RPMI7951 (cell line): ENCODE measurements at regions not wholly inside any gene's neighbourhood (a gene's known extent, or its start where the extent isn't known, plus 50 kb on each side); places are given as distances from the start of the nearest gene placed in this dataset.

Source experiments
- DNase-seq: peaks from one replicate; pipeline ENCODE4 v3.0.0-alpha.2; 2012; ENCODE audit warnings: low read depth

DNA sequence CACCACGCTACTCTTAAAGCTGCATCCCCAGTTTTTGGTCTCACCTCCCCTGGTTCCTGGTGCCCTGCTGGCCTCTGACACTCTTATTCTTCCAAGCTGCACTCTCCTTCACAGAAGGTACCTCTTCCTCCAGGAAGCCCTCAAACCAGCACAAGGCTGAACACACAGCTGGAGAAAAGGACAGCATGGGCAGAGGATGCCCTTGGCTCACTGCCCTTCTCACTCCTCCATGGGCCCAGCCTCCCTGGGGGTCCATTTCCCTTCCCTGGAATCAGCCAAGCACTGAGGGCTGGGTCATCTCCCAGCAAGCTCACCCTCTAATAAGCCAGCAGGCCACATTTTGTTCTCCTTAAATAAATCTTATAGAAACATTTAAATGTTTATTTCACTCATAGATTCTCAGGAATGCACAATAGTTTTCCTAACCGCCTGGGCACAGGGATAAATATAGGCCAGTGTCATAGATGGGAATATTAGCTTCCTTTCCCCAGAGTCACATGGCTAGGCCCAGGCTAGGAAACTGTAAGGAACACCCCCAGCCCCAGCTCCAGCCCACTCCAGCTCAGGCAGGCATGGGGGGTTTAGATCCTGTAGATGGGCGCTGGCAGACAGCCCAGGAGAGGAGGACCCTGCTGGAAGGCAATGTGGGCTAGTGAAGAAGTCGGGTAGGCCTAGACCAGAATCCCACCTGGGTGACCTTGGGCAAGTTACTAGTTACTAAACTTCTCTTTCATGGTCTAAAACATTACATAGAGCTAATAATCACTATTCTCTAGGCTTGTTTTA lies 51.5 kb downstream of the IRAG1 start:
- DNase-seq, result no peak

GRCh38 chr11:10641177-10641911 lies 52.2 kb downstream of the IRAG1 start:
- no peak for DNase-seq

- DNase-seq, result no peak
These were observed 53.2 kb downstream of the IRAG1 start for GRCh38 chr11:10640308-10640707.

DNA sequence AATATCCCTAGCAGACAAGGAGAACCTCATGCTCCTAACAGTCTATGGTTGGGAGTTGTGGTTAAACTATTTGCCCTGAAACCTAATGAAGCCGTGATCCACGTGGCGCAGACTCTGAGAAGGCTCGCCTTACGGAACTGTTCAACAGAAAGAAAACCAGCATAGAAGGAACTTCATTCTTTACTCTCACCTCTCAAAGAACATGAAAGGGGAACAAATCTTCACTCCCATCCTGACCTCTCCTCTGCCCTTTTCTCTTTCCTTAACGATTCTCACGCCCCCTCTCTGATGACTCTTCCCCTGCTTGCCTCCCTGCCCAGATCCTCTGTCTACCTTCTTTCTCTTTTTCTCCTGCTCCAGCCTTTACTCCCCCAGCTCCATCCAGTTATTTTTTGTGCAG lies 54.2 kb downstream of the IRAG1 start:
- no peak for DNase-seq

DNA sequence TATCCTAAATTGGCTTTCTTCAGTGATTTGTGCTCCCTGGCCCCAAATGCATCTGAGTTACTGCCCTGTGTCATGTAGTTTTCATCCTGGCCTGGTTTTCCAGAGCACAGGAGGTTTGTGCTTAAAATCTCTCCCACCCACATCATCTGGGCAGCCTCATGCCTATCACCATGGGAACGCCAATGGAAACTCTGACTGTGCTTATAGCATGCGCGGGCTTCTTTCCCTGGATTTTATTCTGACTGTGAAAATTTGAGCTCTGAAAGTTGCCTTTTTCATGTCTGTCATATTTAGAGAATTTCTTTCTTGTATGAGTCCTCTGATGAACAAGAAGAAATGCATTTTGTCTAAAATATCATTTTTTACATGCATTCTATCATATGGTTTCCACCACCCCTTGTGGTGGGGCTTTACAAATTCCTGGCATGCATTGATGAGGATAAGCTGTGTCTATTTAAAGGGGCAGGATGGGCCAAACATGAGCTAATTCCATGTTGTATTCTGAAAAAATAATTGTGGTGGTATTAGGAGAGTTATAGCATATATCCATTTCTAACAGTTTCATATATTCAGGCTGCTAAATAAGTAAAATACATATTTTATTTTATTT lies 55.1 kb downstream of the IRAG1 start:
- DNase-seq, result no peak

DNA sequence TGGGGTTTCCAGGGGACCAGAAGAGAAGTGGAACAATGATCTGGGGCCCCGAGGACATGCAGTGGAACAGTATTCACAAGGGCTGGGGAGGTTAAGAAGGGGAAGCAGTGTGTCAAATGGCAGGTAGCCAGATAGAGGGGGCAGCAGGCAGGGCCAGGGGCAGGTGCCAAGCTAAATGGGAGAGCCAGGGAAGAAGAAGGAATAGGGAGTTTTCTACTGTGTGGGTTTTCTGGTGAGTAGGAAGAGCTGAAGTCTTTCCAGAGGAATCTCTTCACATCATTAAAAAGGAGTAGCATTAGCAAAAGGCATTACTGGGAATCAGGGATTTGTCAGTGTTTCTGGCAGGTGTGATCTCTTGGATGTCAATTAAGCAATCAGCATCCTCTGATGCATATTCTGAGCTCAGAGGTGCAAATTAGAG lies 55.8 kb downstream of the IRAG1 start:
- no peak for DNase-seq

DNA sequence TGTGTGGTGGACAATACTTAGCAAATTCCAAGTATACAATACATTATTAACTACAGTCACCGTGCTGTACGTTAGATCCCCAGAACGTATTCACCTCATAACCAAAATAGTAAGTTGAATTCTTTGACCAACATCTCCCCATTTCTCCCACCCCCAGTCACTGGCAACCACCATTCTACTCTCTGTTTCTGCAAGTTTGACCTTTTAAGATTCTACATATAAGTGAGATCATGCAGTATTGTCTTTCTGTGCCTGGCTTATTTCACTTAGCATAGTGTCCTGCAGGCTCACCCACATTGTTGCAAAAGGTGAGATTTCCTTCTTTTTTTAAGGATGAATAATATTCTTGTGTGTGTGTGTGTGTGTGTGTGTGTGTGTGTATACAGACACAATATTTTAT lies 59.1 kb downstream of the IRAG1 start:
- no peak for DNase-seq

DNA sequence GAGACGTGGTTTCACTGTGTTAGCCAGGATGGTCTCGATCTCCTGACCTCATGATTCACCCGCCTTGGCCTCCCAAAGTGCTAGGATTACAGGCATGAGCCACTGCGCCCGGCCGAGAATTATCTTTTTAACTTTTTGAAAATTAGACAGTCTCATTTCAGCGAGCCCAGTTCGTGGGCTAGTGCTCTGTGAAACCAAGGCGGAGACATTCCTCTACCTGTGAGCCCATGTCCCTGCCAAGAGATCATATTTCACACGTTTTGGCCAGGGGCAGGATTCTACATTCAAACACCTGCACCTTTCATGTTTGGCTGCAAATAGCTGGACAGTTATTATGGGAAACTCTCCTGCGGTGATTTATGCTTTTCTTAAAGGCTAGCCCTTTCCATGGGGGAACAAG lies 60.3 kb downstream of the IRAG1 start:
- no peak for DNase-seq

- no peak for DNase-seq
These were observed 61.1 kb downstream of the IRAG1 start for GRCh38 chr11:10632483-10632882.

DNA sequence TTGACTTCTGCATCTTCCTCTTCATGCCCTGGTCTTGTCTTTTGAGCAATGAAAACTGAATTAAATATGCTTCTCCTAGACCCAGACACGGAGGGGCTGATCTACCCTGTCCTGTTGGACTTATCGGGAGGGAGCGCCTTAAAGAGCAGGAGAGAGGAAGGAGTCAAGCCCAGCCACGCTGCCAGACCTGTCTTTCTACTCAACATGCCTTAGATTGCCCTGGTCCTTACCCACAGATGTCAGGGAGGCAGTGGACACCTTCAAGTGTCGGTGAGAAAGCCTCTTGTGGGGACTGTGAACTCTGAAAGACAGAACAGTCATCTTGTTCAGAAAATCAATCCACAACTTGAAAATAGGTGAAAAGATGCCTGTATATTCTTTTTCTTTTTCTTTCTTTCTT lies 61.8 kb downstream of the IRAG1 start:
- DNase-seq, result no peak

DNA sequence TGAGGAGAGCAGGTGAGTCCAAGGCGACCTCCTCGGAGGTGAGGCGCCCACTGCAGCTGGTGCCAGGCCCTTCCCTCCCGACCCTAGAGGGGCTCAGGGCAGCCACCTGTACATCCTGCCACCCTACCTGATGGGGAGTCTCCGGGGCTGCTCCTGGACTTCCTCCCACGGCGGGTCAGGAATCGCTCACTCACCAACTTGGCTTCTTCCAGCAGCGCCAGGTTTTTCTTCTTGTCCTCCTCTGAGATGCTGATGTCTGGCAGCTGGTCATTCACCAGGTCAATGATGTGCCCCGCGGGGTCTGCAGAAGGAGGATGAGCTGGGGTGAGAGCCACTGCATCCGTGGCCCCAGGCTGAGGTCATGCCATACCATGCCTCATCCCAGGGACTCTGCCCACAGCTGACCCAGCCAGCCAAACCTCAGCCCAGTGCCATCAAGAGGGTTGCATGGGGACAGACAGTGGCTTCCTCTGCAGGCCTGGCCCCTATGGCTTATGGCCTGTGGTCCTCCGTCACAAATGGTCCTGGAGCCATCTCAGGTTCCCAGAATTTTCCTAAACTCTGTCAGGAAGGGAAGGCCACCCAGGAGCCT lies 61.0 kb upstream of the LYVE1 start:
- DNase-seq, result no peak

GRCh38 chr11:10628508-10629236 lies 60.2 kb upstream of the LYVE1 start:
- no peak for DNase-seq

GRCh38 chr11:10627816-10628215 lies 59.4 kb upstream of the LYVE1 start:
- no peak for DNase-seq

DNA sequence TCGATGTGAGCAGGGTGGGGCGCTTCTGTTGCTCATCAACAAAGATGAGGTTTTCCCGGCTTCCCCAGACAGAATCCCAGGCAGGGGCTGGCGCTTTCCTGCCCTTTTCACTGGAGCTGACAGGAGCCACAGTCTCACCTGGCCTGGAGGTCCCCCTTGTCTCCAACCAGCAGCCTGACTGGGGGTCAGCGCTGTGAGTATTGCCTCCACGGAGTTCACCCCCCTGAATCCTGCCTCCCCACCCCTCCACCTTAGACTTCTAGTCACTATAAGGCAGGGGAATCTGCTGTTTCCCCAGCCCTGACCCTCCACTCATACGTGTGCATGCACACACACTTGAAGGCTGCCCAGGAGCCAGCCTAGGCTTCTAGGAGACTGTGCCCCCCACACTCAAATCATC lies 58.8 kb upstream of the LYVE1 start:
- DNase-seq, result no peak

DNA sequence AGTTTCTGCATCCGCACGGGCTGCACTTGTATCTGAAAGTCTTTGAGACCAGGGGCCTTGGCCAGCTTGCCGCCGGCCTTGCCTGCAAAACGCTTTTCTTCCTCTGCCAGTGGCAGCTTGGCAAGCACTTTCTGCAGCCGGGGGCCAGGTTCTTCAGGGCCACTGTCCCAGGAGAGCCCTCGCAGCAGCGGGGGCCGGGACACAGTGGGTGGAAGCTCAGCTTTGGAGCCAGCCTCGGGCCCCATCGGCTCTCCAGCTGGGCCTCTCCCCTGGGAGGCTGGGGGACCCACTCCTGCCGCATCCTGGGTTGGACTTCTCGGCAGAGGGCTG lies 57.5 kb upstream of the LYVE1 start:
- DNase-seq, result no peak

DNA sequence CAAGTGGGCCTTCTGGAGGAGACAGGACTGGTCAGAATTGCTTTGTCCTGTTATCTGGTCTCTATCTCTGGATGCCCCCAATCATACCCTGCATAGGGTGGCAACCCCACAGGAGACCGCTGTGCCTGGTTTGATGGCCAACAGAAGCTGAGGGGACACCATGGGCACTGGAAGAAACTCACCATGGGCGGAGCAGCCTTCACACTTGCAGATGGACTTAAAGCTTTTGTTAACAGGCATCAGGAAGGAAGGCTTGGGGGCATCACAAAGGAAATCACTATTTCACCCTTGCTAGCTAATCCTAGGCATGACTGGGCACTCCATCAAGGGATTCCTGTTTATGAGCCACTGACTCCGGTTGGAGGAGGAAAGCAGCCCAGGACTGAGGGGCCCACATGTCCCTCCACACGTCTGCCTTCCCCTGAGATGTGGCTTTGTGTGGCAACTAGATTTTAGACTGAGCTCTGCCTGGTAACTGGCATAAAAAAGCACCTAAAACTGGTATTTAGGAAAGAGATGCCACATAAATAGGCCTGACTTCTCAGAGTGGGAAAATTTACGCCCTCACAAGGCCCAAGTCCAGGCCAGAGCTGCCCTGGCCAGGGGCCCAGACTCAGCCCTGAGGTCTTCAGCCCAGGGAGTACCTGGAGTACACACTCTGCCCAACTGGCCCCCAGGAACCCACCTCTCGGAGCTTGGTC lies 57.0 kb upstream of the LYVE1 start:
- DNase-seq, result no peak

DNA sequence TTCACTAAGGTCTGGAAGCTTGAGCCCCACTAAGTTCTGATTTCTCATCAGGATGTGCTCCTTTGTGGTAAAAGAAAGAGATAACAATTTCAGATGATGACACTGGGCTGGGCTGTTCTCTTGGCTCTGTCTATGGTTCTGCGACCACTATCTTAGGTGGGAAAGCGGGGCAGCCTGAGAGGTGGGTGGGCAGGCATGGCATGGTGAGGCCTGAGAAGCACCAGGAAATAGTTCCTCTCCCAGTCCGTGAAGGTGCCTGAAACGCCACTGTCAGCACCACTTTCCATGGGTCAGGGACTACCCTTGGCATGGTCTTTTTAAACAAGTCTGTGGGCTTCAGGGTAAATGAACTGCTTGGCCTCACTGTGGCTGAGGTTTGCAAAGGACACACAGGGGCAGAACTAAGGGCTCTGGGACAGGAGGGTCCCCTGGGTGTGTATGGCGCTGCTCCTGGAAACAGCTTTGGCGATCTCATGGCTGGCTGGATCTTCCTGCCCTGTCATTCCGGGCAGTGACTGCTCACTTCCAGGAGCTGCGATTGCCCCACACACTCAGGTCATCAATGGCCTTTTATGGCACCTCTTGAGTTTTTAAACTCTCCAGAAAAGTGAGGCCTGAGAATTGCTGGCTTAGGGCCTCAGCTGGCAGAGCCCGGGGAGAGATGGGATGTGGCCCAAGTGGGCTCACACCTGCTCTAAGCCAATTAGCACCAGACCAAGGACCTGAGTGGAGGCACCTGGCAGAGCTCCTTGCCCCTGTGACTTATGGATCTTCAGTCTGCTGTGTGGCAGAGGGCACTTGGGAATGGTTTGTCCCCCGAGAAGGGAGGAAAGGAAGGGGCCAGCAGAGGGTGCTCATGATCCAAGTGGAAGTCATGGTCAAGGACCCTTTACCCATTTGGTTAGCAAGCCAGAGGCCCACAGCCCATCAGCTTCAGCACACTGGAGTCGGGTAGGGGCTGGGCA lies 55.6 kb upstream of the LYVE1 start:
- DNase-seq, result peak; percentile 39

GRCh38 chr11:10622957-10623791 lies 54.7 kb upstream of the LYVE1 start:
- DNase-seq, result no peak

- no peak for DNase-seq
These were observed 53.6 kb upstream of the LYVE1 start for GRCh38 chr11:10622108-10622507.
